A549 (cell line): ENCODE measurements at regions not wholly inside any gene's neighbourhood (a gene's known extent, or its start where the extent isn't known, plus 50 kb on each side); places are given as distances from the start of the nearest gene placed in this dataset.
A peak's percentile ranks its signal among the peaks of the same experiment; 100 is the strongest.

Experiments used
- ATAC-seq, 2 experiments: fragments of 200-7000 bp in 1 of 2; fragments of >200 bp in 1 of 2; cut with Nextera tagmentation in 1 of 2; cut with Tn5 transposase in 1 of 2; 3 replicates each; pipeline versions ENCODE4 v1.8.0 to v1.9.1; 2018 to 2020; ENCODE audit warnings: mild to moderate bottlenecking in 1 of 2, moderate library complexity in 1 of 2
- CTCF ChIA-PET: fragments of 300-600 bp; sonication (Branson Sonifier 250); formaldehyde crosslinking; extraction: SDS; loops from one replicate; lab custom pipeline; 2021; ENCODE audit warnings: antibody characterized with exemption, inconsistent platforms; lab: Yijun Ruan, JAX
- POLR2A ChIA-PET: fragments of 350-600 bp; formaldehyde crosslinking; extraction: SDS; loops from one replicate; lab custom pipeline; 2021; ENCODE audit warnings: antibody characterized with exemption, inconsistent platforms; lab: Yijun Ruan, JAX
- DNase-seq, 2 experiments: peaks; one replicate each; pipeline versions ENCODE4 v3.0.0 to v3.0.0-alpha.2; 2011 to 2016; ENCODE audit warnings: low read depth in 1 of 2, low spot score in 1 of 2
- FAIRE-seq: peaks from 2 replicates; lab custom pipeline; 2011; peaks lifted over from hg19 to GRCh38; lab: Jason Lieb, UNC
- H3K27ac ChIP-seq, 2 experiments: fragments of >200 bp; sonication (Bioruptor Twin); formaldehyde crosslinking; 3 replicates each; pipeline ENCODE4 v1.5.1; 2016 to 2017
- H3K4me1 ChIP-seq: fragments of >200 bp; sonication (Bioruptor Twin); formaldehyde crosslinking; 3 replicates; pipeline ENCODE4 v1.6.1; 2016
- H3K4me2 ChIP-seq: fragments of >200 bp; sonication (Bioruptor Twin); formaldehyde crosslinking; 3 replicates; pipeline ENCODE4 v1.6.1; 2016
- H3K4me3 ChIP-seq: fragments of >200 bp; sonication (Bioruptor Twin); formaldehyde crosslinking; 3 replicates; pipeline ENCODE4 v1.5.1; 2016
- H3K9me3 ChIP-seq: fragments of >200 bp; sonication (Bioruptor Twin); formaldehyde crosslinking; 3 replicates; pipeline ENCODE4 v1.6.1; 2016
- CBX8 ChIP-seq: fragments of 200-600 bp; sonication (generic); IDR thresholded peaks from 2 replicates; pipeline ENCODE4 v1.6.1; 2016
- GATA3 ChIP-seq: IDR thresholded peaks from 2 replicates; pipeline ENCODE4 v1.6.1; 2012; ENCODE audit warnings: borderline replicate concordance
- KDM5A ChIP-seq: fragments of 200-600 bp; sonication (generic); IDR thresholded peaks from 2 replicates; pipeline ENCODE4 v1.6.1; 2016; ENCODE audit warnings: antibody characterized with exemption, mild to moderate bottlenecking
- MAFK ChIP-seq: fragments of 450-650 bp; IDR thresholded peaks from 2 replicates; pipeline ENCODE4 v1.6.1; 2014; ENCODE audit not compliant: partially characterized antibody
- MYC ChIP-seq: IDR thresholded peaks from 2 replicates; pipeline ENCODE4 v1.6.1; 2012; ENCODE audit warnings: mild to moderate bottlenecking, inconsistent platforms, low read length, improper control_type of control experiment, borderline replicate concordance
- NR3C1 ChIP-seq: fragments of >200 bp; sonication (Bioruptor Twin); formaldehyde crosslinking; IDR thresholded peaks from 3 replicates; pipeline ENCODE4 v1.6.1; 2017
- RAD21 ChIP-seq, 2 experiments: fragments of >200 bp in 1 of 2; sonication (Bioruptor Twin) in 1 of 2; formaldehyde crosslinking in 1 of 2; IDR thresholded peaks in 1 of 2; conservative IDR thresholded peaks in 1 of 2; 2 replicates in 1 of 2; 3 replicates in 1 of 2; pipeline ENCODE4 v1.6.1; 2012 to 2018; ENCODE audit warnings: inconsistent platforms in 1 of 2
- RCOR1 ChIP-seq: fragments of 150-350 bp; IDR thresholded peaks from 2 replicates; pipeline ENCODE4 v1.6.1; 2014; ENCODE audit warnings: antibody characterized with exemption, low read length, low read depth
- SMC3 ChIP-seq: fragments of >200 bp; sonication (Bioruptor Twin); formaldehyde crosslinking; IDR thresholded peaks from 3 replicates; pipeline ENCODE4 v1.6.1; 2018; ENCODE audit warnings: inconsistent platforms
- SREBF2 ChIP-seq: fragments of 450-650 bp; IDR thresholded peaks from 2 replicates; pipeline ENCODE4 v1.6.1; 2014; ENCODE audit warnings: mild to moderate bottlenecking, moderate library complexity
- TP53 ChIP-seq: fragments of 250-450 bp; sonication (Bioruptor Pico); IDR thresholded peaks from 2 replicates; pipeline ENCODE4 v1.5.0; 2021; ENCODE audit warnings: mild to moderate bottlenecking, moderate library complexity
- WGBS: methylation state at CpG from one replicate; pipeline ENCODE4 v1.1.6; 2017; ENCODE audit errors: missing lambda C conversion rate; 5-methylcytosine and 5-hydroxymethylcytosine counted together
- TF ChIP-seq, protein P1 (sequence below): fragments of >200 bp; sonication (Bioruptor Twin); formaldehyde crosslinking; IDR thresholded peaks from 3 replicates; pipeline ENCODE4 v1.5.1; 2016
- TF ChIP-seq, protein P2 (sequence below): IDR thresholded peaks from 2 replicates; pipeline ENCODE4 v1.6.1; 2012; ENCODE audit warnings: low read depth, borderline replicate concordance
- TF ChIP-seq, protein P3 (sequence below): fragments of 450-650 bp; IDR thresholded peaks from 2 replicates; pipeline ENCODE4 v1.6.1; 2014; ENCODE audit warnings: antibody characterized with exemption
- TF ChIP-seq, protein P4 (sequence below): fragments of 250-450 bp; sonication (Bioruptor Pico); IDR thresholded peaks from 2 replicates; pipeline ENCODE4 v1.5.0; 2020; ENCODE audit warnings: low read depth, mild to moderate bottlenecking, moderate library complexity

DNA sequence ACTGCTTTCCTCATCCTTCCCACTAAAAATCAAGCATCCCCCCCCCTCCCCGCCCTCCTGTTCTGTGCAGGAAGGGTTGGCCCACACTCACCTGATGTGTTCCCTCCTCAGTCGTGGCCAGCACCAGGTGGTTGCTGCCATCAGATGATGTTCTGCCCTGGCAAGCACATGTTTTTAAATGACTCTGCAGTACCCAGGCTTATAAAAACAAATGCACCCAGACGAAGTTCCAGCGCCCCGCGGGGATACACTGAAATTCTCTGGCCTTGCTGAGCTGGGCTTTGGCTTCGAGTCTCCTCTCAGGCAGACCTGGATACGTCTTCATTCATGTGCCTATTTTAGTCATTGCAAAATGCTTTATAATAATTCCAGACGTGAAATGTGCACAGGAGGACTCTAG is 316.3 kb downstream of the DLEU7 start:
- ChIA-PET CTCF (no interaction called here), POLR2A (no interaction called here)
- no peak overlapping the region for H3K4me2 ChIP-seq
- H3K27ac ChIP-seq: 0 out of 6 replicates have a peak overlapping the region, but pooled peaks of 1 of the 2 experiments have one; percentile 24
- no peak for ATAC-seq
- H3K4me1 ChIP-seq: peaks cover 18% of the 10 kb centered on the region
- no peaks in the 10 kb centered on the region for H3K9me3 ChIP-seq
- no peak for FAIRE-seq
- DNase-seq: no peak
- WGBS: 72% methylated on average over 7 of the region's 9 CpGs
- H3K4me3 ChIP-seq: no peak overlapping the region
- TF ChIP-seq, protein P1, sequence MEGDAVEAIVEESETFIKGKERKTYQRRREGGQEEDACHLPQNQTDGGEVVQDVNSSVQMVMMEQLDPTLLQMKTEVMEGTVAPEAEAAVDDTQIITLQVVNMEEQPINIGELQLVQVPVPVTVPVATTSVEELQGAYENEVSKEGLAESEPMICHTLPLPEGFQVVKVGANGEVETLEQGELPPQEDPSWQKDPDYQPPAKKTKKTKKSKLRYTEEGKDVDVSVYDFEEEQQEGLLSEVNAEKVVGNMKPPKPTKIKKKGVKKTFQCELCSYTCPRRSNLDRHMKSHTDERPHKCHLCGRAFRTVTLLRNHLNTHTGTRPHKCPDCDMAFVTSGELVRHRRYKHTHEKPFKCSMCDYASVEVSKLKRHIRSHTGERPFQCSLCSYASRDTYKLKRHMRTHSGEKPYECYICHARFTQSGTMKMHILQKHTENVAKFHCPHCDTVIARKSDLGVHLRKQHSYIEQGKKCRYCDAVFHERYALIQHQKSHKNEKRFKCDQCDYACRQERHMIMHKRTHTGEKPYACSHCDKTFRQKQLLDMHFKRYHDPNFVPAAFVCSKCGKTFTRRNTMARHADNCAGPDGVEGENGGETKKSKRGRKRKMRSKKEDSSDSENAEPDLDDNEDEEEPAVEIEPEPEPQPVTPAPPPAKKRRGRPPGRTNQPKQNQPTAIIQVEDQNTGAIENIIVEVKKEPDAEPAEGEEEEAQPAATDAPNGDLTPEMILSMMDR: no peak
- TF ChIP-seq CBX8 (no peak), KDM5A (no peak), GATA3 (no peak), RAD21 (conservative IDR thresholded peaks at IDR 0.05 in 1 of 2, IDR thresholded peaks at IDR 0.05 in 1 of 2) (no peak), MYC (no peak), SMC3 (no peak), SREBF2 (no peak)
- TF ChIP-seq, protein P2, sequence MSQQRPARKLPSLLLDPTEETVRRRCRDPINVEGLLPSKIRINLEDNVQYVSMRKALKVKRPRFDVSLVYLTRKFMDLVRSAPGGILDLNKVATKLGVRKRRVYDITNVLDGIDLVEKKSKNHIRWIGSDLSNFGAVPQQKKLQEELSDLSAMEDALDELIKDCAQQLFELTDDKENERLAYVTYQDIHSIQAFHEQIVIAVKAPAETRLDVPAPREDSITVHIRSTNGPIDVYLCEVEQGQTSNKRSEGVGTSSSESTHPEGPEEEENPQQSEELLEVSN: no peak
- TF ChIP-seq, protein P3, sequence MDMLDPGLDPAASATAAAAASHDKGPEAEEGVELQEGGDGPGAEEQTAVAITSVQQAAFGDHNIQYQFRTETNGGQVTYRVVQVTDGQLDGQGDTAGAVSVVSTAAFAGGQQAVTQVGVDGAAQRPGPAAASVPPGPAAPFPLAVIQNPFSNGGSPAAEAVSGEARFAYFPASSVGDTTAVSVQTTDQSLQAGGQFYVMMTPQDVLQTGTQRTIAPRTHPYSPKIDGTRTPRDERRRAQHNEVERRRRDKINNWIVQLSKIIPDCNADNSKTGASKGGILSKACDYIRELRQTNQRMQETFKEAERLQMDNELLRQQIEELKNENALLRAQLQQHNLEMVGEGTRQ: no peak
- TF ChIP-seq, protein P4, sequence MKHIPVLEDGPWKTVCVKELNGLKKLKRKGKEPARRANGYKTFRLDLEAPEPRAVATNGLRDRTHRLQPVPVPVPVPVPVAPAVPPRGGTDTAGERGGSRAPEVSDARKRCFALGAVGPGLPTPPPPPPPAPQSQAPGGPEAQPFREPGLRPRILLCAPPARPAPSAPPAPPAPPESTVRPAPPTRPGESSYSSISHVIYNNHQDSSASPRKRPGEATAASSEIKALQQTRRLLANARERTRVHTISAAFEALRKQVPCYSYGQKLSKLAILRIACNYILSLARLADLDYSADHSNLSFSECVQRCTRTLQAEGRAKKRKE (CRISPR knock-in tag): no peak

DNA sequence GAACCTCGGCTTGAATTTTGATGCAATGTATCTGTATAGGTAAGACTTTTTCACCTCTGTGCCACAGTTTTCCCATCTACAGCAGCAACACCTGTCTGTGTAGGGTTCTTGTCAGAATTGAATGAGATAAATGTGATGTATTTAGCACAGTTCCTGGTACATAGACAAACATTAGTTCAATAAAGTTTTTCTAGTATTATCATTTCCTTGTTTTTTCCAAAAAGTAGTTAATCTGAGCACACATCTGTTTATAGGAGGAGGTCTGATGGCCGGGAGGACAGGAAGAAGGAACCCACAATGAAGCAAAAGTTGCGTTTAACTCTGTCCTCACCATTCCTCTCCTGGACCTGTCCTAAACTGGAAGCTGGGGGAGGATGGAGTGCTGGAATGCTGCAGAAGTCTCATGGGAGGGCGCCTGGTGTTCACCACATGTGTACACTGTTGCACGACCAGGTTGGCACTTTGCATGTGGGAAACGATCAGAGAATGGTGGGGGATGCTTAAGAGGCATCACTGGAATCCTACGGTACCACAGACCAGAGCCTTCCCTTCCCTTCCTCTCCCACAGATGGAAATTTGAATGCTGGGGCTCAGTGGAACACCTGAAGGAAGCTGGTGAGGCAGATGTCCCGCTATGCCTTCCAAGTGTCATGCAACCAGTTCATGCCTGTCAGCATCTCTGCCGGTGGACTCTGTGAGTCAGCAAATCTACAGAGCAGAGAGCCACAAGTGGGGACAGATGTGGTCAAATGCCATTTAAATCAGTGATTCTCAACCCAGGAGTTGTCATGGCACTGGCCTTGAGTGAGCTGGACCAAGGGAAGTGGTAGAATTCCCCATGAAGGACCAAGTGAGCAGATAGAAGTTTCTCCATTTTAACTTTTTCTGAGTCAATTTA is 315.6 kb downstream of the DLEU7 start:
- no peak overlapping the region for H3K4me3 ChIP-seq
- no peak overlapping the region for H3K4me2 ChIP-seq
- 71% methylated on average over 6 of the region's 9 CpGs for WGBS
- TF ChIP-seq MAFK: peak; percentile 27
- no peak for TF ChIP-seq NR3C1
- POLR2A ChIA-PET: no interaction called here
- H3K27ac ChIP-seq: peak overlapping the region; percentile 30 to 81; a peak in 4 of 6 replicates
- CTCF ChIA-PET: interaction anchor here (0.6 to 1.4 kb wide), 2 partner anchors 329 to 357 kb away, joined by 3 to 4 read pairs; no protein-coding TSS in a partner anchor
- peak in 1 of 2 experiments; percentile 4 for DNase-seq
- ATAC-seq: no peak
- H3K4me1 ChIP-seq: peaks cover 17% of the 10 kb centered on the region
- H3K9me3 ChIP-seq: no peaks in the 10 kb centered on the region
- FAIRE-seq: no peak

DNA sequence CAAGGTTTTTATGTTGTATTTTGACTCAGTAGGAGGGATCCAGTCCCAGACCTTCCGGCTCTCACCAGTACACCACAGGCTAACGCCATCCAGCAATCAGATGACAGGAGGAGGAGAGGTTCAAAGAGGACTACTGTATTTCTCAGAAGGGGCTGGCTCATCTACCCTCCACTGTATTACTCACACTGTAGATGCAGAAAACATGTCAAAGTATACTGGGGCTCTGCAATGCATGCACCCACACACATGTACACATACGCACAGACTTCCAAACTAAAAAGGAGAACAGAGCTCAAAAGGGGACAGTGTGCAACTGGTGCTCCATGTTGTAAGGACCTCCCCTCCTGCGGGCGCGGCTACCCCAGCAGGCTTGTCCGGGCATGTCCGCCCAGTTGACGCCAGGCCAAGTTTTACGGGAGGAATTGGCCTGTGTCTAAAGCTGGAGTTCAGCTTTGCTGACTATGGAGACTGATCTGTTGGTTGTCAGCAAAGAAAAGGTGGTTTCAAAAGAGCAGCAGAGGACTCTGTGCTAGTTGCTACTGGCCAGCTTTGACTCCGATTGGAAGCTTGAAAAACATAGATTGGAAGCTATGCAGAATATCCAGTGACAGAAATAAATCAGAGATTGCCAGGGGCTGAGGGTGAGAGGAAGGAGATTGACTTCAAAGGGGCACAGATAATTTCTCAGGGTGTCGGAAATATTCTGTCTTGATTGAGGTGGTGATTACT is 314.2 kb downstream of the DLEU7 start:
- H3K4me3 ChIP-seq: no peak overlapping the region
- TF ChIP-seq TP53 (CRISPR knock-in tag) (peak; percentile 99), KDM5A (no peak), MAFK (no peak), RCOR1 (no peak)
- TF ChIP-seq, protein P1: no peak
- peak overlapping the region; percentile 73 for H3K4me2 ChIP-seq
- peaks cover 17% of the 10 kb centered on the region for H3K4me1 ChIP-seq
- POLR2A ChIA-PET: no interaction called here
- CTCF ChIA-PET: interaction anchor here (1.2 to 1.6 kb wide), 4 partner anchors 358 to 553 kb away, joined by 3 to 4 read pairs (median 4); partner anchors contain the start of gene TRIM13
- FAIRE-seq (no peak), DNase-seq (peak in 1 of 2 experiments; percentile 67), ATAC-seq (peak; percentile 56 to 87; a peak in 5 of 6 replicates)
- no peaks in the 10 kb centered on the region for H3K9me3 ChIP-seq
- 60% methylated on average over 6 of the region's 12 CpGs for whole genome bisulfite sequencing
- peak overlapping the region; percentile 77 to 81 for H3K27ac ChIP-seq
